ENCODE measurements at regions not wholly inside any gene's neighbourhood (a gene's known extent, or its start where the extent isn't known, plus 50 kb on each side); places are given as distances from the start of the nearest gene placed in this dataset.

DNA sequence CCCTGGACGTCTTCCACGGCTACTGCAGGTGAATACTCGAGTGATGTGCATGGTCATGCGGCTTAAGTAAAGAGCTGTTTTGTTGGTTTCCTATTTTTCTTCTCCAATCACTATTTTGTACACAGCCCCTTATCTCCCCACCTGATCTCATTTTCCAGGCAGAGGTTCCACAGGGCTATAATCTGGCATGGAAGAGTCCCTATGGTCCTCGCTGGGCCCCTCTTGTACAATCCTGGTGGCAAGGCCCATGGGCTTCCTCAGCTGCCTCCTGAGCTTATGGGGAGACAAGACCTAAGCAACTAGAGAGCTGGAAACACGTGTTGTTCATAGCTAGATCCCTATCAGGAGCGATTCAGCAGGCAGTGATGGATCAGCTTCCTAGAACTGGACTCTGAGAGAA lies 181.3 kb upstream of the ADO start:
- no peak overlapping the region for H3K4me3 ChIP-seq (ENCODE audit: low read depth in 2 of 2, low read length in 1 of 2)
- no peak overlapping the region for H3K4me2 ChIP-seq
- H3K79me2 ChIP-seq (ENCODE audit: insufficient read depth), result no peaks in the 10 kb centered on the region
- no peak overlapping the region for H2AFZ ChIP-seq (ENCODE audit: low read depth)
- ChIA-PET CTCF (interaction anchor here (0.6 to 4.8 kb wide), 5 partner anchors 12 to 460 kb away, joined by 3 to 16 read pairs (median 4); no protein-coding TSS in a partner anchor), POLR2A (no interaction called here)
- no peak for TF ChIP-seq TCF12 (IDR thresholded peaks at IDR 0.05)
- TF ChIP-seq, protein P1, sequence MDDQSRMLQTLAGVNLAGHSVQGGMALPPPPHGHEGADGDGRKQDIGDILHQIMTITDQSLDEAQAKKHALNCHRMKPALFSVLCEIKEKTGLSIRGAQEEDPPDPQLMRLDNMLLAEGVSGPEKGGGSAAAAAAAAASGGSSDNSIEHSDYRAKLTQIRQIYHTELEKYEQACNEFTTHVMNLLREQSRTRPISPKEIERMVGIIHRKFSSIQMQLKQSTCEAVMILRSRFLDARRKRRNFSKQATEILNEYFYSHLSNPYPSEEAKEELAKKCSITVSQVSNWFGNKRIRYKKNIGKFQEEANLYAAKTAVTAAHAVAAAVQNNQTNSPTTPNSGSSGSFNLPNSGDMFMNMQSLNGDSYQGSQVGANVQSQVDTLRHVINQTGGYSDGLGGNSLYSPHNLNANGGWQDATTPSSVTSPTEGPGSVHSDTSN (IDR thresholded peaks at IDR 0.05), result no peak
- no peak for TF ChIP-seq NFIC (IDR thresholded peaks at IDR 0.05; ENCODE audit: borderline replicate concordance)
- no peak for TF ChIP-seq MEF2A (IDR thresholded peaks at IDR 0.05; ENCODE audit: borderline replicate concordance, low read depth)
- no peak for TF ChIP-seq RFX5 (IDR thresholded peaks at IDR 0.05; ENCODE audit: low read length)
- no peak for TF ChIP-seq GABPA (IDR thresholded peaks at IDR 0.05; ENCODE audit: low read depth)
- TF ChIP-seq FOSL2 (IDR thresholded peaks at IDR 0.05; ENCODE audit: borderline replicate concordance, low read depth), result no peak
- H3K27ac ChIP-seq (ENCODE audit: low read depth in 2 of 2, low read length in 1 of 2), result no peak overlapping the region
- DNase-seq, result no peak
- WGBS (ENCODE audit: low lambda C conversion rate), result 64% methylated on average over 7 of the region's 7 CpGs
- no peaks in the 10 kb centered on the region for H3K27me3 ChIP-seq (ENCODE audit: insufficient read depth)
- no peak overlapping the region for H3K9ac ChIP-seq
- peaks cover 0 to 21% of the 10 kb centered on the region in 2 experiments; a peak in 1 of 4 replicates for H3K4me1 ChIP-seq (ENCODE audit: control insufficient read depth in 1 of 2, insufficient read depth in 2 of 2, low read depth in 1 of 2, low read length in 1 of 2)
- no peaks in the 10 kb centered on the region for H4K20me1 ChIP-seq (ENCODE audit: insufficient read depth)
- H3K9me2 ChIP-seq, result no peaks in the 10 kb centered on the region
- no peaks in the 10 kb centered on the region for H3K9me3 ChIP-seq
- no peaks in the 10 kb centered on the region for H3K36me3 ChIP-seq (replicated peaks in 1 of 2; ENCODE audit: control insufficient read depth in 1 of 2, insufficient read depth in 2 of 2, low read length in 1 of 2)
- no peaks in the 10 kb centered on the region for H3F3A ChIP-seq (replicated peaks; ENCODE audit: insufficient read depth)

DNA sequence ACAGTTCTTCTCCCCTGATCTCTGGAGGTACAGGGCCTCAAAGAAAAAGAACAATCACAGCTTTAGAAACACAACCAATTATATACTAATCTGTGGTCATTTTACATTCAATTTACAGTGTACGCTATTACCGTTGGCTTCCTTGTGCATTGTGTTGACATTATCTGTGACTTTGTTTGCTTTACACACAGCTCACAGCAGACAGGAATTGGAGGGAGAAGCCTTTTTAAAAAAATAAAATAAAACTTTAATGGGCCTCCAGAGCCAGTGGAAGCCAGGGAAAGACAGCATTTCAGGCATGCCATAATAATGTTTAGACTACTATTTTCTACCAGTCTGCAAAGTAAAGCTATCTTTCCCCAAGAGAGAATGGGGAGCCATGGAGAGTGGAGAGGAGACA lies 179.0 kb upstream of the ADO start:
- H2AFZ ChIP-seq (ENCODE audit: low read depth), result no peak overlapping the region

More for the DNA sequence above, 179.0 kb upstream of the ADO start:
- Histone ChIP-seq H3K9me3 (no peaks in the 10 kb centered on the region), H3K4me2 (no peak overlapping the region), H4K20me1 (ENCODE audit: insufficient read depth) (no peaks in the 10 kb centered on the region), H3F3A (replicated peaks; ENCODE audit: insufficient read depth) (no peaks in the 10 kb centered on the region), H3K27me3 (ENCODE audit: insufficient read depth) (no peaks in the 10 kb centered on the region), H3K4me3 (ENCODE audit: low read depth in 2 of 2, low read length in 1 of 2) (no peak overlapping the region), H3K4me1 (ENCODE audit: control insufficient read depth in 1 of 2, insufficient read depth in 2 of 2, low read depth in 1 of 2, low read length in 1 of 2) (0 out of 4 replicates have a peak, but pooled peaks cover 0 to 12% of the 10 kb centered on the region in 2 experiments), H3K27ac (ENCODE audit: low read depth in 2 of 2, low read length in 1 of 2) (no peak overlapping the region), H3K9me2 (no peaks in the 10 kb centered on the region), H3K9ac (no peak overlapping the region), H3K36me3 (replicated peaks in 1 of 2; ENCODE audit: control insufficient read depth in 1 of 2, insufficient read depth in 2 of 2, low read length in 1 of 2) (no peaks in the 10 kb centered on the region), H3K79me2 (ENCODE audit: insufficient read depth) (no peaks in the 10 kb centered on the region)
- DNase-seq, result no peak
- POLR2A ChIA-PET, result no interaction called here
- no peak for TF ChIP-seq MXI1 (IDR thresholded peaks at IDR 0.05; ENCODE audit: low read depth, low read length)
- TF ChIP-seq, protein P1 (IDR thresholded peaks at IDR 0.05), result no peak
- no peak for TF ChIP-seq CHD2 (IDR thresholded peaks at IDR 0.05; ENCODE audit: low read length, partially characterized antibody)
- TF ChIP-seq, protein P2, sequence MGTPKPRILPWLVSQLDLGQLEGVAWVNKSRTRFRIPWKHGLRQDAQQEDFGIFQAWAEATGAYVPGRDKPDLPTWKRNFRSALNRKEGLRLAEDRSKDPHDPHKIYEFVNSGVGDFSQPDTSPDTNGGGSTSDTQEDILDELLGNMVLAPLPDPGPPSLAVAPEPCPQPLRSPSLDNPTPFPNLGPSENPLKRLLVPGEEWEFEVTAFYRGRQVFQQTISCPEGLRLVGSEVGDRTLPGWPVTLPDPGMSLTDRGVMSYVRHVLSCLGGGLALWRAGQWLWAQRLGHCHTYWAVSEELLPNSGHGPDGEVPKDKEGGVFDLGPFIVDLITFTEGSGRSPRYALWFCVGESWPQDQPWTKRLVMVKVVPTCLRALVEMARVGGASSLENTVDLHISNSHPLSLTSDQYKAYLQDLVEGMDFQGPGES (IDR thresholded peaks at IDR 0.05; ENCODE audit: low read depth, low read length), result no peak
- TF ChIP-seq ELF1 (IDR thresholded peaks at IDR 0.05), result no peak
- no peak for TF ChIP-seq SIN3A (IDR thresholded peaks at IDR 0.05; ENCODE audit: borderline replicate concordance, low read depth, low read length)
- no peak for TF ChIP-seq JUND (IDR thresholded peaks at IDR 0.05)
- TF ChIP-seq TCF12 (IDR thresholded peaks at IDR 0.05), result no peak
- TF ChIP-seq, protein P3, sequence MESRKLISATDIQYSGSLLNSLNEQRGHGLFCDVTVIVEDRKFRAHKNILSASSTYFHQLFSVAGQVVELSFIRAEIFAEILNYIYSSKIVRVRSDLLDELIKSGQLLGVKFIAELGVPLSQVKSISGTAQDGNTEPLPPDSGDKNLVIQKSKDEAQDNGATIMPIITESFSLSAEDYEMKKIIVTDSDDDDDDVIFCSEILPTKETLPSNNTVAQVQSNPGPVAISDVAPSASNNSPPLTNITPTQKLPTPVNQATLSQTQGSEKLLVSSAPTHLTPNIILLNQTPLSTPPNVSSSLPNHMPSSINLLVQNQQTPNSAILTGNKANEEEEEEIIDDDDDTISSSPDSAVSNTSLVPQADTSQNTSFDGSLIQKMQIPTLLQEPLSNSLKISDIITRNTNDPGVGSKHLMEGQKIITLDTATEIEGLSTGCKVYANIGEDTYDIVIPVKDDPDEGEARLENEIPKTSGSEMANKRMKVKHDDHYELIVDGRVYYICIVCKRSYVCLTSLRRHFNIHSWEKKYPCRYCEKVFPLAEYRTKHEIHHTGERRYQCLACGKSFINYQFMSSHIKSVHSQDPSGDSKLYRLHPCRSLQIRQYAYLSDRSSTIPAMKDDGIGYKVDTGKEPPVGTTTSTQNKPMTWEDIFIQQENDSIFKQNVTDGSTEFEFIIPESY (IDR thresholded peaks at IDR 0.05; ENCODE audit: borderline replicate concordance, low read depth), result no peak
- no peak for TF ChIP-seq NRF1 (IDR thresholded peaks at IDR 0.05; ENCODE audit: low read depth, low read length)
- 67% methylated on average over 2 of the region's 2 CpGs for WGBS (ENCODE audit: low lambda C conversion rate)
- CTCF ChIA-PET, result interaction anchor here (0.9 kb wide), 1 partner anchor 106 kb away, joined by 3 read pairs; no protein-coding TSS in a partner anchor

All from SK-N-SH (cell line).